Transverse colon (tissue), 4 donors: ENCODE measurements at regions not wholly inside any gene's neighbourhood (a gene's known extent, or its start where the extent isn't known, plus 50 kb on each side); places are given as distances from the start of the nearest gene placed in this dataset.

Experiments used
- EP300 ChIP-seq: sonication (generic); formaldehyde crosslinking; IDR thresholded peaks from one replicate; pipeline ENCODE4 v1.6.1; 2017; ENCODE audit warnings: antibody characterized with exemption, low read depth
- POLR2A ChIP-seq: fragments of 450-650 bp; IDR thresholded peaks from one replicate; pipeline ENCODE4 v1.6.1; 2016; ENCODE audit warnings: antibody characterized with exemption, mild to moderate bottlenecking, moderate library complexity
- POLR2AphosphoS5 ChIP-seq, 3 donors: sonication (generic); formaldehyde crosslinking; IDR thresholded peaks; one replicate each; pipeline ENCODE4 v1.6.1; 2016; ENCODE audit warnings: antibody characterized with exemption in 3 of 3
- TF ChIP-seq, protein P1 (sequence below), 5 experiments: fragments of 200-600 bp in 3 of 5; fragments of 450-650 bp in 2 of 5; sonication (generic) in 3 of 5; IDR thresholded peaks; 1 replicate in 2 of 5; 2 replicates in 3 of 5; pipeline ENCODE4 v1.5.1; 2016 to 2017; ENCODE audit warnings: antibody characterized with exemption in 5 of 5, inconsistent platforms in 3 of 5, mild to moderate bottlenecking in 2 of 5, moderate library complexity in 1 of 5

DNA sequence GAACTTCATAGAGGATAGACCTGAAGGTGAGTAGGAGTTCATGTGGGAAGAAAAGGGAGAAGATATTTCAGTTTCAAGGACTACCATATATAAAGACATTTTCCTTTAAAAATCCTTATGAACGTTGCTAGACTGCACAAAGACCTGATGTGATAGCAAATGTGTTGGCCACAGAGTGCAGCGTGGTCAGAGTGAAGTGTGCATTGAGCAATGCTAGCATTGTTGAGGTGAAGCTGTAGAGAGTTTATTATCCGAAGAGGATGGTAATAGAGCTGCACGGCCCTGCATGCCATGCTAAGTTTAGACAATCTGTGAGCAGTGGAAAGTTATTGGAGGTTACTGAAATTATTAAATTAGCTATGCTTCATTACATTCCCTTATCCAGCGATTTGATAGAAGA, 413.0 kb downstream of the CCDC91 start:
- TF ChIP-seq, protein P1, sequence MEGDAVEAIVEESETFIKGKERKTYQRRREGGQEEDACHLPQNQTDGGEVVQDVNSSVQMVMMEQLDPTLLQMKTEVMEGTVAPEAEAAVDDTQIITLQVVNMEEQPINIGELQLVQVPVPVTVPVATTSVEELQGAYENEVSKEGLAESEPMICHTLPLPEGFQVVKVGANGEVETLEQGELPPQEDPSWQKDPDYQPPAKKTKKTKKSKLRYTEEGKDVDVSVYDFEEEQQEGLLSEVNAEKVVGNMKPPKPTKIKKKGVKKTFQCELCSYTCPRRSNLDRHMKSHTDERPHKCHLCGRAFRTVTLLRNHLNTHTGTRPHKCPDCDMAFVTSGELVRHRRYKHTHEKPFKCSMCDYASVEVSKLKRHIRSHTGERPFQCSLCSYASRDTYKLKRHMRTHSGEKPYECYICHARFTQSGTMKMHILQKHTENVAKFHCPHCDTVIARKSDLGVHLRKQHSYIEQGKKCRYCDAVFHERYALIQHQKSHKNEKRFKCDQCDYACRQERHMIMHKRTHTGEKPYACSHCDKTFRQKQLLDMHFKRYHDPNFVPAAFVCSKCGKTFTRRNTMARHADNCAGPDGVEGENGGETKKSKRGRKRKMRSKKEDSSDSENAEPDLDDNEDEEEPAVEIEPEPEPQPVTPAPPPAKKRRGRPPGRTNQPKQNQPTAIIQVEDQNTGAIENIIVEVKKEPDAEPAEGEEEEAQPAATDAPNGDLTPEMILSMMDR (IDR thresholded peaks at IDR 0.05) = no peak
- TF ChIP-seq POLR2A (no peak), EP300 (no peak), POLR2AphosphoS5 (IDR thresholded peaks at IDR 0.05) (no peak)
